Chondrocyte (in vitro differentiated cells): ENCODE measurements at regions not wholly inside any gene's neighbourhood (a gene's known extent, or its start where the extent isn't known, plus 50 kb on each side); places are given as distances from the start of the nearest gene placed in this dataset.

Experiments
- DNase-seq: peaks from one replicate; pipeline ENCODE4 v3.0.0; 2021; ENCODE audit warnings: mixed read lengths, low spot score
- H3K27ac Mint-ChIP-seq: one replicate; pipeline ENCODE4 v1.8.0; 2021; ENCODE audit warnings: mild to moderate bottlenecking, moderate library complexity, mixed read lengths; ENCODE audit not compliant: unreplicated experiment
- H3K27me3 Mint-ChIP-seq: 2 replicates; pipeline ENCODE4 v1.8.0; 2021; ENCODE audit warnings: low read depth, mixed read lengths
- H3K36me3 Mint-ChIP-seq: 2 replicates; pipeline ENCODE4 v1.8.0; 2021; ENCODE audit warnings: low read depth, mixed read lengths
- H3K4me1 Mint-ChIP-seq: 2 replicates; pipeline ENCODE4 v1.8.0; 2021; ENCODE audit warnings: low read depth, mild to moderate bottlenecking, mixed read lengths
- H3K4me3 Mint-ChIP-seq: one replicate; pipeline ENCODE4 v1.8.0; 2021; ENCODE audit warnings: mild to moderate bottlenecking, moderate library complexity, mixed read lengths; ENCODE audit not compliant: unreplicated experiment
- H3K9me3 Mint-ChIP-seq: 2 replicates; pipeline ENCODE4 v1.8.0; 2021; ENCODE audit warnings: low read depth, mixed read lengths
- CTCF ChIP-seq: fragments of 200-600 bp; sonication (generic); IDR thresholded peaks from 2 replicates; pipeline ENCODE4 v1.5.0; 2021; ENCODE audit warnings: antibody characterized with exemption, mild to moderate bottlenecking, moderate library complexity

- peaks cover 2% of the 10 kb centered on the region for H3K36me3 Mint-ChIP-seq
- H3K27me3 Mint-ChIP-seq, result peaks cover 13% of the 10 kb centered on the region
- DNase-seq, result no peak
These were observed 630.5 kb downstream of the ACTL7B start for GRCh38 chr9:108225149-108225800.

GRCh38 chr9:108224716-108225115 is 631.1 kb downstream of the ACTL7B start:
- Mint-ChIP-seq H3K4me1 (no peaks in the 10 kb centered on the region), H3K9me3 (peaks cover 10% of the 10 kb centered on the region), H3K27me3 (peaks cover 13% of the 10 kb centered on the region), H3K36me3 (peaks cover 2% of the 10 kb centered on the region), H3K4me3 (no peak overlapping the region), H3K27ac (no peak overlapping the region)
- no peak for DNase-seq
- no peak for TF ChIP-seq CTCF

More at GRCh38 chr9:108225149-108225800, 630.5 kb downstream of the ACTL7B start:
- Mint-ChIP-seq H3K9me3 (peaks cover 14% of the 10 kb centered on the region), H3K27ac (no peak overlapping the region), H3K4me1 (no peaks in the 10 kb centered on the region), H3K4me3 (no peak overlapping the region)
- no peak for TF ChIP-seq CTCF

- H3K9me3 Mint-ChIP-seq, result no peaks in the 10 kb centered on the region
- peaks cover 12% of the 10 kb centered on the region for H3K27me3 Mint-ChIP-seq
- H3K36me3 Mint-ChIP-seq, result no peaks in the 10 kb centered on the region
- H3K27ac Mint-ChIP-seq, result no peak overlapping the region
- no peaks in the 10 kb centered on the region for H3K4me1 Mint-ChIP-seq
- TF ChIP-seq CTCF, result no peak
- DNase-seq, result no peak
- no peak overlapping the region for H3K4me3 Mint-ChIP-seq
These were observed 636.1 kb downstream of the ACTL7B start for GRCh38 chr9:108219664-108220063.

- Mint-ChIP-seq H3K36me3 (no peaks in the 10 kb centered on the region), H3K4me3 (no peak overlapping the region), H3K27me3 (peaks cover 9% of the 10 kb centered on the region), H3K27ac (no peak overlapping the region), H3K9me3 (no peaks in the 10 kb centered on the region), H3K4me1 (no peaks in the 10 kb centered on the region)
- no peak for DNase-seq
- TF ChIP-seq CTCF, result no peak
These were observed 638.1 kb downstream of the ACTL7B start for GRCh38 chr9:108217431-108218349.

GRCh38 chr9:108213511-108213910 is 642.3 kb downstream of the ACTL7B start:
- Mint-ChIP-seq H3K9me3 (no peaks in the 10 kb centered on the region), H3K27me3 (peaks cover 10% of the 10 kb centered on the region)
- TF ChIP-seq CTCF, result no peak

More at GRCh38 chr9:108213511-108213910, 642.3 kb downstream of the ACTL7B start:
- Mint-ChIP-seq H3K4me3 (no peak overlapping the region), H3K27ac (no peak overlapping the region), H3K36me3 (no peaks in the 10 kb centered on the region), H3K4me1 (peaks cover 4% of the 10 kb centered on the region)
- DNase-seq, result no peak
